Left lung (tissue), 4 donors: ENCODE measurements at regions not wholly inside any gene's neighbourhood (a gene's known extent, or its start where the extent isn't known, plus 50 kb on each side); places are given as distances from the start of the nearest gene placed in this dataset.

Experiments
- ATAC-seq: fragments of 200-7000 bp; cut with Tn5 transposase; one replicate; pipeline ENCODE4 v1.9.1; 2020; ENCODE audit warnings: moderate library complexity
- DNase-seq, 4 donors: peaks; one replicate each; pipeline ENCODE4 v3.0.0-alpha.2; 2013 to 2020
- H3K27ac ChIP-seq, 2 donors: fragments of 200-600 bp; sonication (generic) in 1 of 2; one replicate each; pipeline versions ENCODE4 v1.5.0 to v1.8.0; 2020 to 2021
- H3K27me3 ChIP-seq, 2 donors: fragments of 200-600 bp; sonication (generic) in 1 of 2; one replicate each; pipeline versions ENCODE4 v1.5.0 to v1.8.0; 2020 to 2021
- H3K36me3 ChIP-seq, 2 donors: fragments of 200-600 bp; sonication (generic) in 1 of 2; one replicate each; pipeline versions ENCODE4 v1.5.0 to v1.8.0; 2020 to 2021
- H3K4me1 ChIP-seq, 2 donors: fragments of 200-600 bp; one replicate each; pipeline ENCODE4 v1.8.0; 2021
- H3K4me3 ChIP-seq, 2 donors: fragments of 200-600 bp; sonication (generic) in 1 of 2; one replicate each; pipeline versions ENCODE4 v1.5.0 to v1.8.0; 2020 to 2021; ENCODE audit warnings: mild to moderate bottlenecking in 1 of 2
- H3K9me3 ChIP-seq, 2 donors: fragments of 200-600 bp; sonication (generic) in 1 of 2; one replicate each; pipeline versions ENCODE4 v1.5.0 to v1.8.0; 2020 to 2021
- CTCF ChIP-seq, 2 donors: fragments of 200-600 bp; sonication (generic) in 1 of 2; IDR thresholded peaks; one replicate each; pipeline versions ENCODE4 v1.5.0 to v1.8.0; 2021; ENCODE audit warnings: antibody characterized with exemption in 2 of 2
- intact Hi-C, 2 donors: fragments of 100-400 bp; cut with DNase I; formaldehyde crosslinking; loops; one replicate each; pipeline versions ENCODE4 v1.11.2 to v1.14.2; 2022
- donor health status: DM: no; HTN: yes; CAD: no.
- donor health status: DM: no; HTN: no; CAD: no.

- no peak overlapping the region for H3K4me3 ChIP-seq
- H3K27me3 ChIP-seq: no peaks in the 10 kb centered on the region
- intact Hi-C loops: no loop called here
- no peak overlapping the region for H3K27ac ChIP-seq
- ATAC-seq: no peak
- TF ChIP-seq CTCF (IDR thresholded peaks at IDR 0.05): no peak
- no peaks in the 10 kb centered on the region for H3K9me3 ChIP-seq
- no peak for DNase-seq
- H3K36me3 ChIP-seq: no peaks in the 10 kb centered on the region
- no peaks in the 10 kb centered on the region for H3K4me1 ChIP-seq
These were observed 442.7 kb downstream of the RAPGEF2 start for GRCh38 chr4:159545556-159545955.

- ATAC-seq: no peak
- no peaks in the 10 kb centered on the region for H3K27me3 ChIP-seq
- no peak overlapping the region for H3K27ac ChIP-seq
- H3K4me1 ChIP-seq: no peaks in the 10 kb centered on the region
- TF ChIP-seq CTCF (IDR thresholded peaks at IDR 0.05): no peak
- no peak overlapping the region for H3K4me3 ChIP-seq
- intact Hi-C loops: no loop called here
- no peak for DNase-seq
- H3K9me3 ChIP-seq: no peaks in the 10 kb centered on the region
- no peaks in the 10 kb centered on the region for H3K36me3 ChIP-seq
These were observed 444.9 kb downstream of the RAPGEF2 start for GRCh38 chr4:159547645-159548308.

- H3K36me3 ChIP-seq: no peaks in the 10 kb centered on the region
- no peak overlapping the region for H3K27ac ChIP-seq
- DNase-seq (no peak), ATAC-seq (no peak)
- no peaks in the 10 kb centered on the region for H3K9me3 ChIP-seq
- TF ChIP-seq CTCF (IDR thresholded peaks at IDR 0.05): no peak
- H3K4me1 ChIP-seq: no peaks in the 10 kb centered on the region
- intact Hi-C loops: no loop called here
- no peaks in the 10 kb centered on the region for H3K27me3 ChIP-seq
- no peak overlapping the region for H3K4me3 ChIP-seq
These were observed 446.2 kb downstream of the RAPGEF2 start for GRCh38 chr4:159549098-159549518.

GRCh38 chr4:159551281-159551680 is 448.4 kb downstream of the RAPGEF2 start:
- no peak for TF ChIP-seq CTCF (IDR thresholded peaks at IDR 0.05)
- H3K4me1 ChIP-seq: no peaks in the 10 kb centered on the region
- no peaks in the 10 kb centered on the region for H3K9me3 ChIP-seq
- no peak overlapping the region for H3K4me3 ChIP-seq
- ATAC-seq: no peak
- H3K27me3 ChIP-seq: no peaks in the 10 kb centered on the region
- no peaks in the 10 kb centered on the region for H3K36me3 ChIP-seq
- no peak overlapping the region for H3K27ac ChIP-seq
- no peak for DNase-seq
- intact Hi-C loops: no loop called here

GRCh38 chr4:159552979-159553768 is 450.3 kb downstream of the RAPGEF2 start:
- DNase-seq (no peak), ATAC-seq (no peak)
- Histone ChIP-seq H3K27ac (no peak overlapping the region), H3K36me3 (no peaks in the 10 kb centered on the region), H3K4me1 (no peaks in the 10 kb centered on the region), H3K4me3 (no peak overlapping the region), H3K27me3 (no peaks in the 10 kb centered on the region), H3K9me3 (no peaks in the 10 kb centered on the region)
- no peak for TF ChIP-seq CTCF (IDR thresholded peaks at IDR 0.05)
- intact Hi-C loops: no loop called here
